ENCODE measurements at regions not wholly inside any gene's neighbourhood (a gene's known extent, or its start where the extent isn't known, plus 50 kb on each side); places are given as distances from the start of the nearest gene placed in this dataset.
"Not testable (repeated sequence)": the region's sequence is repeated elsewhere in the genome, so short reads cannot be mapped to it uniquely, and the experiment has no call there.

DNA sequence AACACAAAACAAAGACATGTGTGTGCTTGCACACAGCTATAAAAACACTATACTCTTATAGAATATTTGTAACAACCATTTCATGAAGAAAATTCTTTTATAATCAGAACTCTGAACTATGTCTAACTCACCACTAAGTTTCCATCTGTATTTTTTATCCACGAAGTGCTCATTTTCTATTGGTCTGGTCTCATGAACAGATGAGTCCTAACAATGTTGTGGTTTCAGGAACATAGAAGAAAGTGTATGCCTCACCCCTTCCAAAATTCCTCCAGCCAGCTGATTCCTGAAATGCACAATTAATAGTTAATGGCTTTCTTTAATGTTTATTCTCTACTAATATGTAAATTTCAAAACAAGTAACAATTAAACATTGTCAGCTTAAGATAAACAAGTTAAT lies 325.3 kb upstream of the GRAMD2B start:
- no peak for DNase-seq (ENCODE audit: low read depth in 2 of 2)

DNA sequence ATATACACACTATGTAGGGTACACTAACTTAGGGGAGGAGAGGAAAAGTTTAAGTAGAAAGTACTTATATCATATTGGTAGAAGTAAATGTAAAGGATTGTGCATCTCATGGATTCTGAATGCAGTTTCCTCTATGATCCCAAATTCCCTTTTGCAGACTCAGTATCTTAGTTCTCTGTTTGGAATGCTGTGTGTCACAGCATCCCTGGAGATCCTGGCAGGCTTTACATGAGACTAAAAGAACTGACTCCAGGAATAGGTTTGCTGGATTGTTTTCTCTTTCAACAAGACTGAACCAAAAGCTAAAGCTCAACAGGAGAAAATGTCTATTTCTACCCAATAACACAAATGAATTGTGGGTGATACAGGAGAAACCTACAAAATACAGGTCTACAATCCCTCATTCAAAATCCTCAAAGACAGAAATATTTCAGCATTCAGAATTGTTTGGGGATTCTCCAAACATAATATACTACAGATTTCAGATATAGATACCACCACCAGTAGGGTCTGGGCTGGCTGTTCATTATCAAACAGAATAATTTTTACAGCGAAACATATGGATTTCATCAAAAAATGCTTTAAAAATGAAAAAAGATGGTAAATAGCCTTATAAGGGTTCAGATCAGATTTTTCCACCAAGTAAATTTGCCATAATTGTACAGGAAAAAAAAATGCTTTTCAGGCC lies 324.7 kb upstream of the GRAMD2B start:
- no peak for DNase-seq (ENCODE audit: low read depth in 2 of 2)

DNA sequence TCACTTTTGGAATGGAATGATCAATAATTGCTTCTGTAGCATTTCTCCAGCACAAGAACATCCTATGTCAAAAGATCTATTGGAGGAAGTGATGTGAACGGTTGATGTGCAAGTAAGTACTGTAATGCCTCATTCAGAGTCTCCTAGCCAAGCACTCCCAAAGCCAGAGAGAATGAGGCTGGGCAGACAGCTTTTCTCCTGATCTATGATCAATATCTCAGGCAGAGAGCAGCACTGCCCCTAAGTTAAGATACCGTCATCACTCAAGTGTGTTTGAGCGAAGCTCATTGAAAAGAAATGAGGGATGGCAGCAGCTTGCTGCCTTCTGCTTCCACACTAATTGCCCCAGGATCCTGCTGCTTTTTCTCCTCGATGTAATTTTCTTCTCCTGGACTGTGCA lies 324.1 kb upstream of the GRAMD2B start:
- no peak for DNase-seq (ENCODE audit: low read depth in 2 of 2)

DNA sequence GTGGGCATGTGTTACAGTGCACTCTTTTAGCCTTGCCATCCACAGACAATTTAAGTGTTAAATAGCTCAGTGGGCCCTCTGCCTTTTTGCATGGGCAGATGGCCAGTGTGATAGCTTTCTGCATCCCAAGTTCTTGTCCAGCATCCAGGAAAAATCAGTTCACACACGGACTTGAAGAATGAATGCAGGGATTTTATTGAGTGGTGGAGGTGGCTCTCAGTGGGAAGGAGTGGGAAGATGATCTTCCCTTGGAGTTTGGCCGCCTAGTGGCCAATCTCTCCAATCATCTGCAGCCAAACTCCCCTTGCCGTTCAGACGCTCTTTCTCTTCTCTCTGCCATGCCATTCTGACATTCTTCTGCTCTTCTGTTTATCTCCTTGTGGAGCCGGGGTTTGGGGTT lies 322.4 kb upstream of the GRAMD2B start:
- DNase-seq (ENCODE audit: low read depth in 2 of 2): no peak

DNA sequence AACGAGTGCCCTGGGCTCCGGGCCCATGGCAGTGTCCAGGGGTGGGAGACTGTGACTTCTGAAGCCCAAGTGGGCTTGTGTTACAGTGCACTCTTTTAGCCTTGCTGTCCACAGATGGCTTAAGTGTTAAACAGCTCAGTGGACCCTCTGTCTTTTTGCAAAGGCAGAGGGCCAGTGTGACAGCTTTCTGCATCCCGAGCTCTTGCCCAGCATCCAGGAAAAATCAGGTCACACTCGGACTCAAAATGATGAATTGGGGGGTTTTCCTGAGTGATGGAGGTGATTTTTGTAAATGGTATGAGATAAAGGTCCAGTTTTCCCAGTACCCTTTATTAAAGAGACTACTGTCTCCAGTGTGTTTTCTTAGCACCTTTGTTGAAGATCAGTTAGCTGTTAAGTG lies 321.3 kb upstream of the GRAMD2B start:
- no peak for DNase-seq (ENCODE audit: low read depth in 2 of 2)

DNA sequence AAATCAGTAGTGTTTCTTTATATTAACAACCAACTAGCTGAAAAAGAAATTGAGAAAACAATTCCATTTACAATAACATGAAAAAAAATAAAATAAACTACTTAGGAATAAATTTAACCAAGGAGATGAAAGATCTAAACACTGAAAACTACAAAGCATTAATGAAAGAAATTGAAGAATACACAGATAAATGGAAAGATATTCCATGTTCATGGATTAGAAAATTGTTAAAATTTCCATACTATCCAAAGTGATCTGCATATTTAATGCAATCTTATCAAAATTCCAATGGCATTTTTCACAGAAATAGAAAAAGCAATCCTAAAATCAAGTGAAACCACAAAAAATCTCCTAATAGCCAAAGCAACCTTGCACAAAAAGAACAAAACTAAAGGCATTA lies 320.2 kb upstream of the GRAMD2B start:
- no peak for DNase-seq (ENCODE audit: low read depth in 2 of 2)

DNA sequence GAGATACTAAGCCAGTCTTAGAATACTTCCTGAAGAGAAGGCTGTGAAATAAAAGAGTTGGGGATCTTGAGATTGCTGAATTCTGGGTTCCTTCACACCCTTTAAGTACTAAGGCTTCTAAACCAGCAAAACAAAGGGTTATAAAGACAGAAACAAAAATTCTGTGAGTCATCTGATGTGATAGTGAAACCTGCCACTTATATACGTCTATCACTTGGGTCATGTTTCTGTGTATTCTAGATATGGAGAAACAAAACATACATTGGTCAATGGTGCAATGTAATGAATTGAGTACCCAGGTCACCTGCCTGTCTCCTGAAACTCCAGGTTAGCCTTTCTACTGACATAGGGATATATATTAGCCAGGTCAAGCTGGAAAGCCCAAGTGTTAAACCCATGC lies 319.3 kb upstream of the GRAMD2B start:
- DNase-seq (ENCODE audit: low read depth in 2 of 2): no peak

DNA sequence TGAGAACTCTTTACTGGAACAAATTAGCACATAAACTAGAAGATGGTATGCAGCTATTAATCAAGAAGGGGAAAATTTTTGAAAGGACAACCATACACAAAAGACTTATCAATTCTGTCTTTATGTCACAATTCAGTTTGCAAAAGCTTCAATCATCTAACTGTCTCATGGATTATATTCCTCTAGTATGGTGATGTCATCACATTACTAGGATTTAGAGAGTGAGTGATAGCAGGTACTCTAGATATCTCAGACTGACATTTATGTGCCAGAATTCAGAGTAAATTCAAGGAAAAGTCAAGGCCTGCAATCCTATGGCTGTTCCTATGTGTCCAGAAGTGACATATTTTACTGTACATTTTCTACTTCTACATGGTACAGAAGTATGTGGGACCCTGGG lies 318.9 kb upstream of the GRAMD2B start:
- no peak for DNase-seq (ENCODE audit: low read depth in 2 of 2)

DNA sequence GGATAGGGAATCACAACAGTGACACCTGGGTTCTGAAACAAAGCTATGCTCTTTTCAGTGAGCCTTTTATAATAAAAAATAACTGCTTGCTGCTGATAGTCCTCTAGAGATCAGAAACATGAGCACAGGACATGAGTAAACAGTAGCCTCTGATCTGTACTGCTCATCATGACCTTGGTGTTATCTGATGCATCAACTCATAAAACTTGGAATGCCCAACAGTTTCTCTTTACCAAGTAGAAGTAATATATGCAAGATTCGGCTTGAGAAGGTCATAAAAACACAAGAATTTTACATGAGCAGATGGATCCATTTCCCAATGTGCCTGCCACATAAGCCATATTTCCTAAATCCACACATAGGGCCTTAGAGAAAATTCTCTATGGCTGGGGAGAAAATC lies 318.3 kb upstream of the GRAMD2B start:
- no peak for DNase-seq (ENCODE audit: low read depth in 2 of 2)

DNA sequence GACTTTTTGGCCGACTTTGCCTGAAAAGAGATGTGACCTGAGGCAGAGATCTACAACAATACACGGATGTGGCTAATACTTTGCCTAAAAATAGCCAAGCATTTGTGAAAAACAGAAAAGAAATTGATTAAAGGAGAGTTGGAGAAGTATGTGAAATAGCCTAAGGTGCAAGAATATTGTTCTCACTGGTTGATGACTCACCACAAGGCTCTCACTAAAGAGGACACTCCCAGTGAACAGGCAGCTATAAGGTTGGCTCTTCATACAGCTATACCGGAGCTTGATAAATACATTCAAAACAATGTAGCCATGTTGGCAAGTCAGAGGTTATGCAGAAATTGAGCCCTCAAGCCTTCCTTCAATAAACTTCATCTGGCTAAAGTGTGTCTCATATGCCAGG lies 317.2 kb upstream of the GRAMD2B start:
- DNase-seq (ENCODE audit: low read depth in 2 of 2): no peak

DNA sequence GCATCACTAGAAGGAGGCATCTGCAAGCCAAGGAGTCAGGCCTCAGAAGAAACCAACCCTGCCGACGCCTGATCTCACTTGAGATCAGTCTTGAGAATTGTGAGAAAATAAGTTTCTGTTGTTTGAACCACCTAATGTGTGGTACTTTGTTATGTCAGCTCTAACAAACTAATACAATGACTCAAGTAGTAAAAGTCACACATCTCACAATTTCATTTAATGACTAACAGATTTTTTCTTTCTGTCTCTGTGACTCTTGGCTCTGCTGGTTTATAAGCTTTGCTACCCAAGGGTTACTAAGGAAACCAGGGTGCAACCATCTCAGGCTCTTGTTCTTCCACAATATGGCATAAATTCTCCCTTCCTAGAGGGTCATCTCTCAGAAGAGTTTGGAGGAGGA lies 315.8 kb upstream of the GRAMD2B start:
- DNase-seq (ENCODE audit: low read depth in 2 of 2): no peak

DNA sequence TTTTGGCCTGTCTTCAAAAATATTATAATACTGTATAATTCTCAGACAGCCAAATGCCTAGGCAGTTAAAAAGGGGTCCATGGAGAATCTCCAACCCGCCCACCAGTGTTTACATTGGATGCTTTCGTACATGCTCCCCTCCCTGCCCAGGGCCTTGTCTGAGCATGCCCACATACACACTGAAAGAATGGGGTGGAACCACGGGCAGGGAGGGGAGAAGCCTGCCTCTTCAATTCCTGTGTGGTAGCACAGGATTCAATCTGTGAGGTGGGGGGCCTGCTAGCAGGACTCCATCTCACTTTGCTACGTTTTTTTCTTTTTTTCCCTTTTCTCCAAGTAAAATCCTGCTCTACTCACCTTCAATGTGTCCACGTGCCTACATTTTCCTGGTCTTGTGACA lies 314.7 kb upstream of the GRAMD2B start:
- no peak for DNase-seq (ENCODE audit: low read depth in 2 of 2)

DNA sequence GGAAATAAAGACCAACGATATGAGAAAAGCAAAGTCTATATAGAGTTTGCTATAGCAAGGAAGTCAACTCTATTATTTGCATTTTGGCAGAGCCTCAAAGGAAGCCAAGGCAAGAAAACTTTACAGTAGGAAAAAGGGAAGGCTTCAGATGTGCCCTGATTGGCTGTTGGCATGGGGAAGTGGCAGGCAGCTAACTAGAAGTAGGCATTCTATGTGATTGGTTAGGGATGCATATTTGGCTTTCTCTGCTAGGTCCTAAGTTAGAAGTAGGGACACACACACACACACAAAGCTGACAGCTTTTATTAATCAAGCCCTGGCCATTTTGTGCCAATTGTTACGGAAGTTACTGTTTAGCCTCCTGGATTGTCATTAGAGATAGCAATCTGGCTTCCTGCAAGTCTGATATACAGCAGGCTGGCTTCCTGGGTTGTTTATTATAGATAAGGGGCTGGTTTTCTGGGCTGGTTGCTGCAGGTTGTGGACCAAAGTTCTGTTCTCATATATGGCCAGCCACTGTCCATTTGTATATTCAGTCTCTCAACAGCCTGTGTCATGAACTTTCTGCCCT lies 308.1 kb upstream of the GRAMD2B start:
- no peak for DNase-seq (ENCODE audit: low read depth in 2 of 2)

DNA sequence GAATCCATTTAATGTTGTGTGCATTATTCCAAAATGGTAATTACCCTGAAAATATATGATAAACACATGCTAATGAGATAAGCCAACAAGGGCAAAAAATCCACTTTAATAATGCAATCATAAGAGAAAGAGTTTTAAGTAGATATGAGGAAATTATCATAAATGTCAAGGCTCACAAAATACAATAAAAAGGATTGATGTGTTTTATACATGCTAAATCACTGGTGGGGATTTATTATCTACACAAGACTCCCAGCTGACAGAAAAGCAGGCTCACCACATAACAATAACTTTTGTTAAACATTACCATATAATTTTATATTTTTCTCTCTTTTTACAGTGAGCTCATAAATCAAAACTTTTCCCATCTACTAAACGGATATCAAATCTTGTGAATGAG lies 306.2 kb upstream of the GRAMD2B start:
- no peak for DNase-seq (ENCODE audit: low read depth in 2 of 2)

DNA sequence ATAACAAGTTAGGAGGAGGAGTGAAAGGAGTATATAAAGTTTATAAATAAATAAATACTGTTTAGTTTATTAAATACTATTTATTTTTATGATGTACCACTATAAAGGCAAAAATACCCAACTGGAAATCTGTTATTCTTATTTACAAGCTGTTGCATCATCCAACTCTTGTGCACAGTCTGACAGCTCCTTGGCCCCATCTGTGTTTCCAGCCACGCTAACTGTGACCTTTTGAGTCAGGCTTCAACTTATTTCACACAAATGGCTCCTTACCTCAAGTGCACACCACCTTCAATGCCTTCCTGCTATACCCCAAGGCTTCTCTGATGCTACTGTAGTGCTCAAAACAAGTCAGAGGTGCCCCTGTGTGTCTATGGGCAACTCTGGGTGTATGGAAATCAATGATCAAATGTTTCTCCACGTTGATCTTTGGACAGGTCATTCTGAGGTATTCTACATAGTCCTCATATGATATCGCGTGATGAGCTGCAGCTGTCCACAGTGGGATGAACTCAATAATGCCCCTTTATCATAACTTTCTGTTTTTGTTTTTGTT lies 303.2 kb upstream of the GRAMD2B start:
- no peak for DNase-seq (ENCODE audit: low read depth in 2 of 2)

DNA sequence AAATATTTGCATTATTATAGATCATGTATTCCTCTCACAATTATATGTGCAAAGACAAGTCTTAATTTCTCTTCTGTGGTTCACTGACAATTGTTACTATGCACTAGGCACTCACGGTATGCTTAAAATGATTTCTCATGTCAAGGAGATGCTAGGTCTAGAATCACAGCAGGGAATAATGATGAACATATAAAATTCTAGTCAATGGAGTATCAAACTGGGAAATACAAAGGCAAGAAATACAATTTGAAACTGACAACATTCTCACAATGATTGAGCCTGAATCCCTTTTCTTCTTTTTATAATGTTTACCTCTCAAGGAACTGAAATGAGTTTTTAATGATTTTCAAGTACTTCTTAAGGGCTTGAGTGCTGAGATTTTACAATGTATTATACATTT lies 302.3 kb upstream of the GRAMD2B start:
- no peak for DNase-seq (ENCODE audit: low read depth in 2 of 2)

DNA sequence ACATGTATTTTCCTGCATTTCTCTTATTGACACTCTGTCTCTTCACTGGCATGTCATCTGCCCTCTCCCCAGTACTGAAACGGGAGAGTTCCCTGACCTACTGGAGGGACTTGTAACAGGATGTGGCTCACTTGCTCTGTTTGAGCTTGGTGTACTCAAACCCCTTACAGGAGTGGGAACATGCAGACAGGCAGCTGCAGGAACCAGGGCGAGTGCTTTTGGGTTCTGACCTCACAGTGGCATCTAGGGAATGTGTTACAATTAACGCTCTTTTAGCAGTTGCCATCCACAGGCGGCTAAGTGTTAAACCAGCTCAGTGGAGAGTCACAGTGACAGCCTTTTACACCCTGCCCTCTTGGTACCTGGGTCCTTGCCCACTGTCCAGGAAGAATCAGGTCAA lies 300.3 kb upstream of the GRAMD2B start:
- DNase-seq (ENCODE audit: low read depth in 2 of 2): no peak

DNA sequence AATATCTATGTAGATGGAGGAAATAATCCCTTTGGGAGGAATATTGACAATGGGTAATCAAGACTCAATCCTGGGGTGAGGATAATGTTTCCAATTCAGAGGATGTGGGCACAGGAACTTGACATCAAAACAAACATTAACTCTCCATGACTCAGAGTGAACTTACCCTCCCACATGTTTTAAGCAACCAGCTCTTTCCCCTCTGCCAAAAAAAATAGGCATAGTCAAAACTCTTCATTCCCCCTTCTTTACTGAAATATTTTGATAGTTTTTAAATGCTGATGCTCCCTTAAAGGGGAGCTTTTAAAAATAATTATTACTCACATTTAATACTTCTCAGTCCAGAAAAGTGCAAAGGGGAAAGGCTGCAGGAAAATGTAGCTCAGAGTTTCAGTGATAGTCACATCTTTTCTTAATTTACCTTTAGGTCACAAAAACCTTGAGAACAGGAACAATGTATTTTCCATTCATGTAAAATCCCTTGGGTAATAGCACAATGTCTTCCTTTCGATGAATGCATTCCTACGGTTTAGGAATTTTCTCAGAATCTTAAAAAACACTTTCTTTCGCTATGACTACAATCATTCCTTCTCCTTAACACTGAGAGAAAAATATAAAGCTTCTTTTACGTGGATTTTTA lies 298.4 kb upstream of the GRAMD2B start:
- DNase-seq (ENCODE audit: low read depth in 2 of 2): no peak

DNA sequence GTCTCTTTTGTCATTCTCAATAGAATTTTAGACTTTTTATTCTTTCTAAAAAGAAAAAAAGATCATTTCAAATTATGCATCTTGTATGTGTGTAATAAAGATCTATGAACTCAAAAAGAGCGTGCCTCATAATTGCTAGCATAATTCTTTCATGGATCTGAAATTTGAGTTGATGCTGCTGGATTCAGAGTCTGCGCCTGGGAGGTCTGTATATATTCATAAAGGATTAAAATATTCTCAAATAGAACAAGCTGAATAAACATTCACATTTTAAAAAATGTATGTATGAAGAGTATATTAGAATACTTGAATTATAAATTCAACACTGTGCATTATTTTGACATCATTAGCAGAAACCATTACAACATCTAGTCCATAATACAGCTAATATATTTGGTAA lies 297.8 kb upstream of the GRAMD2B start:
- DNase-seq (ENCODE audit: low read depth in 2 of 2): no peak

DNA sequence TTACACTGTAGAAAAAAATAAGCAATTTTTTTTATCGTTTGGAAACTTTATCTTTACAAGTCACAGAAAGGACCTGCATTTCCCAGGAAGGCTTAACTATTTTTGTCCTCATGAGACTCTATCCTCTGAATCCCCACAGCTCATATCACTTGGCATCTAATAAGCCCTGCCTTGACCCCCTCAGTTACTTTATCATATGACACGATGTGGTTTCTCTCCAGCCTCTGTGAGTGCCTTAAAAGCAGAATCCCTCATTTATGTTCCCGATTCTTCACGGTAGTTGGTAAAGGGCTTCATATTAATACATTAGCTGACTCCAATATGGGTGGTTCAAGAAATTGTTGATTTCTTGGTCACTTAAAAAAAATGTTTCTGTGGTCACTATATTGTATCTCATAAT lies 296.6 kb upstream of the GRAMD2B start:
- no peak for DNase-seq (ENCODE audit: low read depth in 2 of 2)

DNA sequence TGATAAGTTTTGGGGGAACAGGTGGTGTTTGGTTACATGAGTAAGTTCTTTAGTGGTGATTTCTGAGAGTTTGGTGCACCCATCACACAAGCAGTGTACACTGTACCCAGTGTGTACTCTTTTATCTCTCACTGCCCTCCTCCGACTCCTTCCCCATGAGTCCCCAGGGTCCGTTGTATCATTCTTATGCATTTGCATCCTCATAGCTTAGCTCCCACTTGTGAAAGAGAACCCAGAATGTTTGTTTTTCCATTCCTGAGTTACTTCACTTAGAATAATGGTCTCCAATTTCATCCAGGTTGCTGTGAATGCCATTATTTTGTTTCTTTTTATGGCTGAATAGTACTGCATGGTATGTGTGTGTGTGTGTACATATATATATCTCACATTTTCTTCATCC lies 295.8 kb upstream of the GRAMD2B start:
- DNase-seq (ENCODE audit: low read depth in 2 of 2): not testable (repeated sequence)

DNA sequence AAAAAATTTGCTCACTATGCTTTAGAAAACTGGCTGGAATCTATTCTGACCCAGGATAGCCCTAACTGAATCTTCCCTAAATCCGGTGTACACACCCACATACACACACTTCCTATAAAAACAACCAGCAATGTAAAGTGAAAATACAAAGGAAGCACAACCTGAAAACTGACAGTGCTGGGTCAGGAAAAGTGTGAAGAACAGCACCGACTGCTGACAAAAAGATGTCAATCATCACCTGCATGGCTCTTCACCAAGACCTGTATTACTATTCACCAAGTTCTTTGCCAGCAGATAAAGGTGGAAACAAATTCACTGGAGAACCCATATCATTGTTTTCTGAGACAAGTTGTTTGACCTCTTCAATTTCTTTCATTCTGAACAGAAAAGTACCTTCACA lies 293.8 kb upstream of the GRAMD2B start:
- DNase-seq (ENCODE audit: low read depth in 2 of 2): no peak

DNA sequence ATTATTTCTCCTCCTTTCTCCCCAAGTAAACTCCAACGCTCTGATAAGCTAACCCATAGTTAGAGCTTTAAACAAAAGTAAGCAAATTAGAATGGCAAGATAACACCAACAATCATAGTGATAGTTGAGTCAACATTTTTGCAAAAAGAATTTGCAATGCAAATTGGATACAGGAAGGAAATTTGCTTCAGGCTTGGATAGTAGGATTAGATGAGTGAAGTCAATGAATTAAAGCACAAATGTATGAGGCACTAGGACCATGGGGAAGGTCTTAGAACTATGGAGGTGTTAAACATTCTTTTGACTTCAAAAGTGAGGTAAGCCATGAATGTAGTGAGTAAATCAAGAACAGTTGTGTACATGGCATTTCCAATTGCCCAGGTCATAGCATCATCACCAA lies 289.8 kb upstream of the GRAMD2B start:
- DNase-seq (ENCODE audit: low read depth in 2 of 2): no peak

Measured in activated CD4-positive, alpha-beta T cell treated with anti-CD3 and anti-CD28 coated beads for 24 hours (primary cell).